NCI-H1436 (cell line): ENCODE measurements at regions not wholly inside any gene's neighbourhood (a gene's known extent, or its start where the extent isn't known, plus 50 kb on each side); places are given as distances from the start of the nearest gene placed in this dataset.
A peak's percentile ranks its signal among the peaks of the same experiment; 100 is the strongest.
"Not testable (repeated sequence)": the region's sequence is repeated elsewhere in the genome, so short reads cannot be mapped to it uniquely, and the experiment has no call there.

Experiments
- DNase-seq: peaks from one replicate; lab custom pipeline; 2025; lab: John Stamatoyannopoulos, UW

DNA sequence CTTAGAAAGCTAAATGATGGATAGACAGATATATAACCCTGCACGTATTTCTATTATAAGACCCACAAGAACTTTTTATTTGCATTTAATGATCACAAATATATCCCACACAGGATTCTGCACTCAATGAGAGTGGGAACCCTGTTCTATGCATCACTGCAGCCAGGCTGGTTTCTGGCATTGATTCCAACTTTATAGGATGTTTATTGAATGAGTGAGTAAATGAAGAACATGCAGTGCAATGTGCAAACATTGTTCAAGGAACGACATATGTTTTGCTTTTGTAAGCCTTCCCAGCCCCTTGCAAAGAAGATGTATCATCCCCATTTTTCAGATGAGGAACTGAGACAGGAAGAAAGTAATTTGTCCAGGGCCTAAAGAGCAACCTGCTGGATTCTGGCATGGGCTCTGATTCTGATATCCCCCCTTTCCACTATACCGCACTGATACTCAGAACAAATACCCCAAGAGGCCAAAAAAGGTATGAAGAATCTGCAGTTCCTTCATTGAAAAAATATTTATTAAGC, 246.3 kb downstream of the LACC1 start:
- DNase-seq, result no peak

DNA sequence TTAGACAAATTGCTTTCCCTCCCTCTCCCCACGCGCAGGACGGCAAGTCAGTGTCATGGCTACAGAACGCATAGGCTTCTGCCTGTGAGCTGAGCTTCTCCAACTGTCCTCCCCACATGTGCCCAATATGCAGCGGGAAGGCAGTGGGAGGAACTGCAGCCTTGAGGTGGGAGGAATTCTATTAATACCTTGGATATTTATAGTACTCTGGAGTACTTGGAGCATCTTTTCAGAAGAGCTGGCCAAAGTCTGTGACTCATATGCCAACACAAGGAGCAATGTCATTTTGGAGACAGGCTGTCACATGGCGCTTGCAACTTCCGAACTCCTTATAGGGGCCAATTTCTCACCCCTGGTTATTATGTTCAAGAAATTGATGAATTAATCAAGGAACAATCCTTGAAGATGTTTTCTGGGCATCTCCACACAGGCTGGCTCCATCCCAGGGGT, 245.0 kb upstream of the SERP2 start:
- DNase-seq, result no peak

- DNase-seq, result no peak
Measured at GRCh38 chr13:44129418-44129817, 244.2 kb upstream of the SERP2 start.

GRCh38 chr13:44131069-44131614, 242.5 kb upstream of the SERP2 start:
- no peak for DNase-seq

DNA sequence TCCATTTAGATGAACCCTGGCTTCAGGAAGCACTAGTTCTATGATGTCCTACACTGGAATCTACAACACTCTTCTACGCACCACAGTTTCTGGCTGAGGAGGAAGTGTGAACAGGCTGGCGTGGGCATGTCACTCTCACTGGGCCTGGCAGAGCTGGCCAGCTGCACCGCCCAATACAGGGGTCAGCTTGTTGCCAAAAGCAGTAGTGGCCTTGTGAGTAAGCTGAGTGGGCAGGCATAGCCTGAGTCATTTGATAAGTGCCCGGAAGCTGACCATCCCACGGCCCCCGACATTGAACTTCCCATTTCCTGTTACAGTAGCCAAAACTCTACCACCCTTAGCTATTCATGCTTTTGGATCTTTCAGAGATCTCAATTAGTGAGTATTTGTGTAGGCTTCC, 240.9 kb upstream of the SERP2 start:
- DNase-seq, result no peak

DNA sequence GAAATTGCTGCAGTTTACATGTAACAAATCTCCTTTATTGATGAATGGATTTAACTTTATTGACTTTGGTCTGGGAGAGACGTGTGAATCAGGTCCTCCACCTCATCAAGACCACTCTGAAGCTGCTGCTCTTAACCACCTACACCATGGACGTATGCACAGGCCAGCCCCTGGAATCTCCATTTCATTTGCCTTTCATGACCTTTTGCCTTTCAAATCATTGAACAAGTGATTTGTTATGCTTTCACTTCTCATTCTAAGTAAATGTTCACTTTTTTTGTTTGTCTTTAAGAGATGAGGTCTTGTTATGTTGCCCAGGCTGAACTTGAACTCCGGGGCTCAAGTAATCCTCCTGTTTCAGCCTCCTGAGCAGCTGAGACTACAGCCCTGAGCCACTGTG, 240.0 kb upstream of the SERP2 start:
- no peak for DNase-seq

DNA sequence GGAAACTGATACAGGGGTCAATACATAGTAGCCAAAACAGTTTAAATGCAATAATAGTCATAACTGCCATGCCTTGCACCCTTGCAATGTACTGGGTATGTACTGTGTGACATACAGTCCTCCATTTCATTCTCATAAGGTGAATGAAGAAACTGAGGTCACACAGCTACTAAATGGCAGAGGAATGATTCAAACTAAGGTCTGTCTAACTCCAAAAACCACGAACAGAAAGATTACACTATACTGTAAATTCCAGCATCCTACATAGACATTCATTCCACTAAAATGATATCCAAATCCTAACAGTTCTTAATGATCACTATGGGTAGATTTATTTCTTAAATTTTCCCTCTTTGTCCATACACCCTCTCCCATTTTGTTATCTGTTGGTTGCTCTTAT, 238.1 kb upstream of the SERP2 start:
- no peak for DNase-seq

DNA sequence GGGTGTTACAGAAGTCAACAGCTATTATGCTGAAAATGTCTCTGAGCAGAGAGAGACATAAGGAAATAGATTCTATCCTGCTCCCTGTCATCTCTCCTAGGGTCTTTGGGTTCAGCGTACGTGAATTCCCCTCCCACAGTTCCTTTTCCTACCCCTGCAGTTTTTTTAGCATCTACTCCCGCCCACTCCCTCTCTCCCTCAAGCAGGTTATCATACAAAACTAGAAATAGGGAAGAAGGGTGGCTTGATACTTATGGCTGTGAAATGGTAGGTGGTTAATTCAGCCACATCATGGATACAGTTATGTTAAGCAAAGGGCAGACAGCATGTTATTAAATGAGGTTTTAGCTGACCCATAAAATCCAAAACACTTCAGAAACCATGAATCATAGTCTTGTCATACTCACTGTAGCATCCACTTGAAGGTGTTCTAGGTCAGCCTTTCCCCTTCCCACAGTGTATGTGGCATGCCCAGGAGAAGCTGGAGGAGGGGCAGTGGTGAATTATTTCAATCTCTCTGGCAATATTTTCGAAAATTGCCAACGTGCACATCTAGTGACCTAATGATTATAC, 236.8 kb upstream of the SERP2 start:
- DNase-seq, result no peak

- no peak for DNase-seq
Measured at GRCh38 chr13:44137466-44137865, 236.2 kb upstream of the SERP2 start.

GRCh38 chr13:44140146-44140545, 233.5 kb upstream of the SERP2 start:
- peak; percentile 61 for DNase-seq

DNA sequence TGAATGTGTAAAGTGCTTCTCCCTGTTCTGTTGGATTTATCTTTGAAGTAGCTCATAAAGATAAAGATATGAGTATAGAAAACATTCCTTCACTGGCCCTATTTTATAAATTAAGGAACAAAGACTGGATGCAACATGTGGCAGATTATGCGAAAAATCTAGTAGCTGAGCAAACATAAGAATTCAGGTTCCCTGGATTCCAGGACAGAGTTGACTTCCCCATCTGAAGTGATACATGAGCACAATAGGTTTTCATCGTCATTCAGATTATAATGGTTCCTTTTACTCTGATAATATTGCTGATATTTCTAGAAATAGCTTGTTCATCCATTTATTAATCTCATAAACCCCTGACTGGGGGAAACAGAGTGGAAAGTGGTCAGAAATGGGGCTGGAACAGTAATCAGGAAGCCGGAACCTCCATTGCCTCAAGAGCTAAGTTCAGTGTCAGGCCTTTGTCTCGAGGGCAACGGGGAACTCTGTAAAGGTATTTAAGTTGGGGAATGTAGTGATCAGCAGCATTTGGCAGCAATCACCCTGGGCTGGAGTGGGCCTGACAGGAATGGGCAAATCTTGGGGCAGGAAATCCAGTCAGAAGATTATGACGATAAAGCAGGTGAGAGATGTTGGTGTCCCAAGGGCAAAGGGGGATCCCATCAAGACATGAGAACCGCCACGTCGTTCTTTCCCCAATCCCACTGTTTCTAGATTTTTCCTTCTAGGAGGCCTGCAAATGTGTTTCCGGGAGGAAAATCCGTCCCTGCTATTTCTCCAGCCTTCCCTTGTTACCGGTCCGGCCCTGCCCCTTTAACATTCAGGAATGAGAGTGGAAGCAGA, 232.5 kb upstream of the SERP2 start:
- no peak for DNase-seq

DNA sequence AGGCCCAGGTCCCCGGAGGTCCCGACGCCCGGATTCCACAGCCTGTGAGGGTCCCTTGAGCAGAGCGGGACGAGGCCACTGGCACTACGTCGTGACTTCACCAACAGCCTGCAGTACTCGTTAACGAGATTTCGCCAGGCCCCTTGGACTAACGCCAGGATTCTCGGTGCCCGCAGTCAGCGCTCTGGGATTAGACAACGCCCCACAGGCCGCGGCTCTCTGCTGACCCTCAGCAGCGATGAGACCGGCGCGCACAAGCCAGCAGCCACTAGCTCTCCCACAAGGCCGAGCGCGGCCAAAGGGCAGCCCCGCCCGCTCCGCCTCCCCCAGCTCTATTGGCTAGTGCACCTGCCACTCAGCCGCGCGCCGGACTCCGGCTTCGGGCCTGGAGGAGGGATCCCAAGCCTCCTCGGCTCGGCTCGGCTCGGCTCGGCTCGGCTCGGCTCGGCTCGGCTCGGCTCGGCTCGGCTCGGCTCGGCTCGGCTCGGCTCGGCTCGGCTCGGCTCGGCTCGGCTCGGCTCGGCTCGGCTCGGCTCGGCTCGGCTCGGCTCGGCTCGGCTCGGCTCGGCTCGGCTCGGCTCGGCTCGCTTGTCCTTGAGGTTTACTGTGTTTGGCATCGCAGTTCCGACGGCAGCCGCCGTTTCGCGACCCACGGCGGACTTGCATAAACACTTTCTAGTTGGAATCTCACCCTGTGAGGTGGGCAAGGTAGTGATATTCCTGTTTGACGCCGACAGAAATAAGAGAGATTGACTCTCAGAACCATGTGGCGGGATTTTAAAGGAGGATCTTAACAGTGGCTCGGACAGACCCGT, 231.7 kb upstream of the SERP2 start:
- peak; percentile 58 for DNase-seq

DNA sequence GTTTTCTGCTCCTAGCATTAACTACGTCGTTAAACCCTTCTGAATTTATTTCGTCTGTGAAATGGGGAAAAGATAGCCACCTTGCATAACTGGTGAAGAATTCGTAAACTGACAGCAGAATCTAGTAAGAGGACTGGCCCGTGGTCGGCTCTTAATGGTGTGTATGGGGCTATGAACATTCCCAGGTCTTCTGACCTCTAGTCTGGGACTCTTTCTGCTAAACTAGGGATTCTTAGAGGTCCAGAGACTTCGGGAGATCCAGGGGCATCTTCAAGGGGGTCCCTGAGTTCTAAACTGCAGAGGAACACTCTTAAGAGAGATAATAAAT, 231.1 kb upstream of the SERP2 start:
- no peak for DNase-seq

GRCh38 chr13:44142941-44143665, 230.5 kb upstream of the SERP2 start:
- no peak for DNase-seq

DNA sequence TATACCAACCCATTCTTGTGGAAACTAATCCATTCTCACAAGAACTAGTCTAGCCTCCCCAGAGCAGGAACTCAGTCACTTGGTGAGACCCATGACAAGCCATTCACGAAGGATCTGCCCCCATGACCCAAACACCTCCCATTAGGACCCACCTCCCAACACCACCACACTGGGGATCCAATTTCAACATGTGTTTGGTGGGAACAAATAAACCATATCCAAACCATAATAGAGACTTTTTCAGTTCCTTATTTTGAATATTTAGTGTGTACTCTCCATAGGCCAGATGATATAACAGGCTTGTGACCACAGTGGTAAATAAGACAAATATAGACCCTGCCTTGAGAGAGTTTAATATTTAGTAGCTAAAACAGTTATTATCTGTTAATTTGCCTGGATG, 227.5 kb upstream of the SERP2 start:
- DNase-seq, result no peak

DNA sequence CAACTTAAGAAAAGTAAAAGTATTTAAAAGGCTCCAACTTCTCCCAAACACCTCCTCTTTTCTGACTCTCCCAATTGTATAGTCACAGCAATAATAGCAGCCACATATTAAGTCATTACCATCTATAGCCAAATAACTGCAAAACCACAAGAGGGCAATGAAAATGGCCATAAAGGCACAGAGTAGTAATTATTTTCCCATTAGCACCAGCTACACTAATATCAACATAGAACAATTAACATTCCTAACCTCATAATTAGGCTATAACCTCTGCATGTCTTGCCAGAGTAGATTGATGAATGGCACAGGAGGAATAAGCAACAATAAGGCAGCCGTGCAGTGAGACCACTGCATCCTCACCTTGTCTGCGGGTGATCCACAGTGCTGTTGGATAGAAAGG, 226.4 kb upstream of the SERP2 start:
- DNase-seq, result no peak

GRCh38 chr13:44147648-44148047, 226.0 kb upstream of the SERP2 start:
- DNase-seq, result no peak

- no peak for DNase-seq
Measured at GRCh38 chr13:44148159-44148914, 225.3 kb upstream of the SERP2 start.

GRCh38 chr13:44149231-44149630, 224.4 kb upstream of the SERP2 start:
- DNase-seq, result not testable (repeated sequence)

DNA sequence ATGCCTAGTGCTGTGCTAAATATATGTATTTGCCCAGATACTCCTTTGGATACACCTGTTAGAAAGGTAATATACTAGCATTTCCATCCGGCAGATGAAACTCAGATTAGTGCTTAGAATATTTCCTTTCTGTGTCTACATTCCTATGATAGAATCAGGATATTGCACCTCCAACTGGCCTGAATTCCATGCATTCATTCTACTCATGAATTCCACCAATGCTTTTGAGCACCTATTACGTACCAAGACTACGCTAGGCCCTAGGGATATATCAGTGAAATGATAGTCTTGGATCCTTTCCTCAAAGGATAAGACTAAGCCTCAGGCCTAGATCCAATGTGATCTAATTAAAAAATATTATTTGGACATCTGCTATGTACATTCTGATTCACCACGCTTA, 223.8 kb upstream of the SERP2 start:
- no peak for DNase-seq

DNA sequence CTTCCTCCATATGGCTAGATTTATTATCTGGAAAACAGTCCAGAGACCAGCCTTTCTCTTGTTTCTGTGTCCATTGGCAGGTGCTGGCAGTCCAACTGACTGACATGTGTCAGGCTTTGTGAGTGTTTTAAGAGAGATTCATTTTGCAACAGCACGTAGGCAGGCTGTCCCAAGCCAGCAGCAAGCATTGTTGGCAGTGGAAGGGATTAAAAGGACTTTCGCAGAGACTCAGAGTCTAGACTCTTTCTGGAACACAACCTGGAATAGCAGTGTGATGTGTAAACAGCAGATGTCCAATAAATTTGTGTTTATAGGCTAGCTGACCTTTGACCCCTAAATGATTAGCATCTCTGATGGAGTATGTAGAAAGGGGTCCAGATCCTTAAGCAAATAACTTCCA, 222.2 kb upstream of the SERP2 start:
- DNase-seq, result no peak
